Adrenal gland (tissue), 9 donors: ENCODE measurements at regions not wholly inside any gene's neighbourhood (a gene's known extent, or its start where the extent isn't known, plus 50 kb on each side); places are given as distances from the start of the nearest gene placed in this dataset.

ENCODE experiments used
- DNase-seq, 7 donors: peaks; one replicate each; pipeline ENCODE4 v3.0.0-alpha.2; 2019 to 2020
- H3K27ac ChIP-seq, 5 donors: fragments of 200-600 bp; sonication (generic) in 4 of 5; 1 replicate in 3 of 5; 2 replicates in 2 of 5; pipeline versions ENCODE4 v1.5.1 to v1.8.0; 2016 to 2020; ENCODE audit warnings: mild to moderate bottlenecking in 1 of 5
- H3K27me3 ChIP-seq: fragments of 200-600 bp; 2 replicates; pipeline ENCODE4 v1.8.0; 2021
- H3K36me3 ChIP-seq, 2 donors: fragments of 200-600 bp; replicated peaks in 1 of 2; 1 replicate in 1 of 2; 2 replicates in 1 of 2; pipeline versions ENCODE4 v1.5.1 to v1.8.0; 2018 to 2022
- H3K4me1 ChIP-seq, 2 donors: fragments of 200-600 bp; replicated peaks in 1 of 2; 1 replicate in 1 of 2; 2 replicates in 1 of 2; pipeline versions ENCODE4 v1.5.1 to v1.8.0; 2018 to 2021
- H3K4me3 ChIP-seq, 4 donors: fragments of 200-600 bp; sonication (generic) in 3 of 4; one replicate each; pipeline ENCODE4 v1.5.1; 2016 to 2018
- H3K9me3 ChIP-seq, 3 donors: fragments of 200-600 bp; sonication (generic) in 1 of 3; replicated peaks in 1 of 3; 1 replicate in 2 of 3; 2 replicates in 1 of 3; pipeline versions ENCODE4 v1.5.1 to v1.8.0; 2016 to 2021
- POLR2A ChIP-seq, 2 donors: fragments of 450-650 bp; IDR thresholded peaks; one replicate each; pipeline ENCODE4 v1.6.1; 2017; ENCODE audit warnings: antibody characterized with exemption in 2 of 2, mild to moderate bottlenecking in 2 of 2, moderate library complexity in 1 of 2
- WGBS, 4 donors: extraction: QIAGEN DNeasy Blood & Tissue Kit in 2 of 4; methylation state at CpG; one replicate each; pipeline versions ENCODE4 v1.1.5 to v1.1.7; 2013 to 2017; 5-methylcytosine and 5-hydroxymethylcytosine counted together
- intact Hi-C, 2 donors: fragments of 100-400 bp; cut with DNase I; formaldehyde crosslinking; loops; one replicate each; pipeline versions ENCODE4 v1.14.1 to v1.15.0; 2022 to 2023
- TF ChIP-seq, protein P1 (sequence below), 6 experiments: fragments of 450-650 bp in 4 of 6; fragments of 200-600 bp in 2 of 6; sonication (generic) in 1 of 6; IDR thresholded peaks; 1 replicate in 5 of 6; 2 replicates in 1 of 6; pipeline versions ENCODE4 v1.5.1 to v1.8.0; 2016 to 2021; ENCODE audit warnings: antibody characterized with exemption in 6 of 6, mild to moderate bottlenecking in 2 of 6, moderate library complexity in 1 of 6
- donor health status: healthy with polysubstance abuse.
- donor health status: Bipolar disorder and iron deficiency.
- donor health status: DM: yes; HTN: yes; CAD: no.
- donor health status: DM: no; HTN: no; CAD: no.
- donor health status: DM: no; HTN: no; CAD: no.

DNA sequence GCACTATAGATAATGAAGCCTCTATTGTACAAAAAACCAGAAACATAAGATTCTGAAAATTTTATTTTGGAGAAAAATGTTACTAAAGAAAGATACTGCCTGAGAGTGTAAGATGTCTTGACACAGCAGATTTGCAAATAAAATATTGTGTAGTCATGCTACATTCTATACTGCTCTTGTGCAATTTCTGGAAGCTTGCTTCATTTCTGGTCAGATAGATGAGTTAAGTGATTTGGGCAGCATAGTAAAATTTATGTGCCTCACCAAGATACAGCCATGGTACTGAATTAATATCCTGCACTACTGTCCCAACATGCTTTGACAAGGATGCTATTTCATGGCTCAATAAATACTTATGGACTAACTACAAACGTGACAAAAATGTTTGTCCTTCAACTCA is 55.1 kb upstream of the STARD13 start:
- H3K27me3 ChIP-seq, result no peaks in the 10 kb centered on the region
- H3K4me1 ChIP-seq, result peaks cover 0 to 10% of the 10 kb centered on the region in 2 donors
- TF ChIP-seq POLR2A (IDR thresholded peaks at IDR 0.05), result no peak
- TF ChIP-seq, protein P1, sequence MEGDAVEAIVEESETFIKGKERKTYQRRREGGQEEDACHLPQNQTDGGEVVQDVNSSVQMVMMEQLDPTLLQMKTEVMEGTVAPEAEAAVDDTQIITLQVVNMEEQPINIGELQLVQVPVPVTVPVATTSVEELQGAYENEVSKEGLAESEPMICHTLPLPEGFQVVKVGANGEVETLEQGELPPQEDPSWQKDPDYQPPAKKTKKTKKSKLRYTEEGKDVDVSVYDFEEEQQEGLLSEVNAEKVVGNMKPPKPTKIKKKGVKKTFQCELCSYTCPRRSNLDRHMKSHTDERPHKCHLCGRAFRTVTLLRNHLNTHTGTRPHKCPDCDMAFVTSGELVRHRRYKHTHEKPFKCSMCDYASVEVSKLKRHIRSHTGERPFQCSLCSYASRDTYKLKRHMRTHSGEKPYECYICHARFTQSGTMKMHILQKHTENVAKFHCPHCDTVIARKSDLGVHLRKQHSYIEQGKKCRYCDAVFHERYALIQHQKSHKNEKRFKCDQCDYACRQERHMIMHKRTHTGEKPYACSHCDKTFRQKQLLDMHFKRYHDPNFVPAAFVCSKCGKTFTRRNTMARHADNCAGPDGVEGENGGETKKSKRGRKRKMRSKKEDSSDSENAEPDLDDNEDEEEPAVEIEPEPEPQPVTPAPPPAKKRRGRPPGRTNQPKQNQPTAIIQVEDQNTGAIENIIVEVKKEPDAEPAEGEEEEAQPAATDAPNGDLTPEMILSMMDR (IDR thresholded peaks at IDR 0.05), result no peak
- intact Hi-C loops, result no loop called here
- no peak overlapping the region for H3K4me3 ChIP-seq
- WGBS, 4 donors, result 29 to 52% (median 39%) methylated on average over 1 of the region's 1 CpG
- no peaks in the 10 kb centered on the region for H3K9me3 ChIP-seq
- no peak for DNase-seq
- H3K27ac ChIP-seq, result no peak overlapping the region
- H3K36me3 ChIP-seq, result no peaks in the 10 kb centered on the region

GRCh38 chr13:33341861-33342452 is 56.4 kb upstream of the STARD13 start:
- Histone ChIP-seq H3K36me3 (no peaks in the 10 kb centered on the region), H3K4me1 (peaks cover 0 to 17% of the 10 kb centered on the region in 2 donors), H3K9me3 (no peaks in the 10 kb centered on the region), H3K27ac (no peak overlapping the region), H3K27me3 (no peaks in the 10 kb centered on the region), H3K4me3 (no peak overlapping the region)
- WGBS, 4 donors, result 84 to 90% (median 90%) methylated on average over 5 of the region's 5 CpGs
- intact Hi-C loops, result no loop called here
- DNase-seq, result no peak
- TF ChIP-seq POLR2A (IDR thresholded peaks at IDR 0.05), result no peak
- TF ChIP-seq, protein P1 (IDR thresholded peaks at IDR 0.05), result no peak

DNA sequence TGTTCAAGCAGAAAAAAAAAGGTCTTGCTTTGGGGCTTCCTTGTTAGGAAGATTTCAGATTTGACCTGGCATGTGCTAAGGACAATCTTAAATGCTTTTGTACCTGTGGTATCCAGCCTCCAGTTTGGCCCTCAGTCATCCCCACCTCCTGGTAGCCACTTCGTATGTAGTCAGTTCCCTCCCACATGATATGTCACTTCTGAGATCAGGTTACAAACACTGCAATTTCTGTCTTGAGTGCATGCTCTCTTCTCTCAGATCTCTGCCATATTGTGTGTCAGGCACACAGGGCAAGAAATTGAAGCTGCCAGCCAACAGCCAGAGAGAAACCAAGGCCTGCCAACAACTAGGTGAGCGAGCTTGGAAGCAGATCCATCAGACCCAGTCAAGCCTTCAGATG is 60.3 kb upstream of the STARD13 start:
- peaks cover 0 to 24% of the 10 kb centered on the region in 2 donors for H3K4me1 ChIP-seq
- TF ChIP-seq POLR2A (IDR thresholded peaks at IDR 0.05), result no peak
- TF ChIP-seq, protein P1 (IDR thresholded peaks at IDR 0.05), result no peak
- no peaks in the 10 kb centered on the region for H3K36me3 ChIP-seq
- H3K9me3 ChIP-seq, result no peaks in the 10 kb centered on the region
- WGBS, 4 donors, result 75 to 85% (median 78%) methylated on average over 2 of the region's 2 CpGs
- H3K27me3 ChIP-seq, result no peaks in the 10 kb centered on the region
- intact Hi-C loops, result no loop called here
- H3K27ac ChIP-seq, result no peak overlapping the region
- DNase-seq, result no peak
- no peak overlapping the region for H3K4me3 ChIP-seq

- WGBS, 4 donors, result 74 to 91% (median 85%) methylated on average over 4 of the region's 4 CpGs
- no peak for DNase-seq
- H3K4me3 ChIP-seq, result no peak overlapping the region
Observed at GRCh38 chr13:33347861-33348260, 62.3 kb upstream of the STARD13 start.

More at GRCh38 chr13:33347861-33348260, 62.3 kb upstream of the STARD13 start:
- intact Hi-C loops, result no loop called here
- Histone ChIP-seq H3K27ac (no peak overlapping the region), H3K36me3 (no peaks in the 10 kb centered on the region), H3K4me1 (peaks cover 0 to 35% of the 10 kb centered on the region in 2 donors), H3K27me3 (no peaks in the 10 kb centered on the region), H3K9me3 (no peaks in the 10 kb centered on the region)
- TF ChIP-seq, protein P1 (IDR thresholded peaks at IDR 0.05), result no peak
- no peak for TF ChIP-seq POLR2A (IDR thresholded peaks at IDR 0.05)
